Endodermal cell (in vitro differentiated cells): ENCODE measurements at regions not wholly inside any gene's neighbourhood (a gene's known extent, or its start where the extent isn't known, plus 50 kb on each side); places are given as distances from the start of the nearest gene placed in this dataset.

ENCODE experiments used
- DNase-seq: peaks from one replicate; pipeline ENCODE4 v3.0.0-alpha.2; 2017
- H3K27ac ChIP-seq: 2 replicates; pipeline ENCODE4 v1.5.1; 2013; ENCODE audit warnings: mild to moderate bottlenecking, low read depth, low read length, moderate library complexity
- H3K27me3 ChIP-seq: 2 replicates; pipeline ENCODE4 v1.6.1; 2013; ENCODE audit warnings: mild to moderate bottlenecking, low read length, moderate library complexity; ENCODE audit not compliant: insufficient read depth, control insufficient read depth, poor library complexity, severe bottlenecking
- H3K36me3 ChIP-seq: 2 replicates; pipeline ENCODE4 v1.7.0; 2013; ENCODE audit warnings: mild to moderate bottlenecking, low read length, moderate library complexity; ENCODE audit not compliant: control insufficient read depth, insufficient read depth
- H3K4me1 ChIP-seq: one replicate; pipeline ENCODE4 v1.7.0; 2013; ENCODE audit warnings: low read length; ENCODE audit not compliant: control insufficient read depth, insufficient read depth
- H3K4me3 ChIP-seq: 2 replicates; pipeline ENCODE4 v1.5.1; 2013; ENCODE audit warnings: mild to moderate bottlenecking, low read length, moderate library complexity
- H3K9ac ChIP-seq: 2 replicates; pipeline ENCODE4 v1.6.1; 2013; ENCODE audit warnings: mild to moderate bottlenecking, low read length, moderate library complexity; ENCODE audit not compliant: poor library complexity, severe bottlenecking; ENCODE audit errors: extremely low read depth
- H3K9me3 ChIP-seq: 2 replicates; pipeline ENCODE4 v1.6.1; 2013; ENCODE audit warnings: mild to moderate bottlenecking, low read length, moderate library complexity; ENCODE audit not compliant: control insufficient read depth
- H3K27ac Mint-ChIP-seq: 2 replicates; pipeline ENCODE4 v1.8.0; 2020; ENCODE audit warnings: mixed read lengths
- H3K27me3 Mint-ChIP-seq: 2 replicates; pipeline ENCODE4 v1.8.0; 2021; ENCODE audit warnings: mild to moderate bottlenecking, mixed read lengths; ENCODE audit not compliant: insufficient read depth
- H3K36me3 Mint-ChIP-seq: 2 replicates; pipeline ENCODE4 v1.8.0; 2020; ENCODE audit warnings: low read depth, mixed read lengths
- H3K4me1 Mint-ChIP-seq: 2 replicates; pipeline ENCODE4 v1.8.0; 2020; ENCODE audit warnings: mixed read lengths
- H3K4me3 Mint-ChIP-seq: 2 replicates; pipeline ENCODE4 v1.8.0; 2020; ENCODE audit warnings: mild to moderate bottlenecking, moderate library complexity, mixed read lengths
- H3K9me3 Mint-ChIP-seq: 2 replicates; pipeline ENCODE4 v1.8.0; 2020; ENCODE audit warnings: mild to moderate bottlenecking, mixed read lengths
- WGBS, 2 experiments: methylation state at CpG; one replicate each; pipeline versions ENCODE4 v1.1.5 to v1.1.7; 2013; ENCODE audit warnings: missing lambda C conversion rate in 2 of 2, mixed read lengths in 1 of 2; ENCODE audit not compliant: insufficient coverage in 1 of 2, insufficient read length in 1 of 2; 5-methylcytosine and 5-hydroxymethylcytosine counted together
- TF ChIP-seq, protein P1 (sequence below): fragments of 200-600 bp; sonication (generic); conservative IDR thresholded peaks from 2 replicates; pipeline ENCODE4 v1.5.0; 2021; ENCODE audit warnings: antibody characterized with exemption, mild to moderate bottlenecking

DNA sequence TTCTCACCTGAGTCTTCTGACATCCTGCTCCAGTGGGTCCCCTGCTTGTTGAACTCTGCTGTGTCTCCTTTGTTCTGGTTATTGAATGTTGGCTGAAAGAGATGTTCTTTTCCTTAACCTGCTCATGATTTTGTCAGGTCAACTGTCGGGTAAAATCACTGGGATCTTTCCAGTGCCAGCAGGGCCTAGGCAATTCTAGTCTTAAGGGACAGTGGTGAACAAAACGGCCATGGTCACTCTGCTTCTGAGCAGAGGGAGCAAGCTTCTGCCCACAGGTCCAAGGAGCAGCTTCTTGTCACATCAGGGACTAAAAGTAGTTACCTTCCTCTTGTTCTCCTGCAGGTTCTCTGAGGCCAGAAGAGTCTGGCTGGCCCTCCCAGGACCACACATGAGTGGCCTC is 65.6 kb downstream of the SEC61B start:
- peaks cover 1% of the 10 kb centered on the region for H3K27me3 Mint-ChIP-seq
- H3K4me1 ChIP-seq: no peaks in the 10 kb centered on the region
- TF ChIP-seq, protein P1, sequence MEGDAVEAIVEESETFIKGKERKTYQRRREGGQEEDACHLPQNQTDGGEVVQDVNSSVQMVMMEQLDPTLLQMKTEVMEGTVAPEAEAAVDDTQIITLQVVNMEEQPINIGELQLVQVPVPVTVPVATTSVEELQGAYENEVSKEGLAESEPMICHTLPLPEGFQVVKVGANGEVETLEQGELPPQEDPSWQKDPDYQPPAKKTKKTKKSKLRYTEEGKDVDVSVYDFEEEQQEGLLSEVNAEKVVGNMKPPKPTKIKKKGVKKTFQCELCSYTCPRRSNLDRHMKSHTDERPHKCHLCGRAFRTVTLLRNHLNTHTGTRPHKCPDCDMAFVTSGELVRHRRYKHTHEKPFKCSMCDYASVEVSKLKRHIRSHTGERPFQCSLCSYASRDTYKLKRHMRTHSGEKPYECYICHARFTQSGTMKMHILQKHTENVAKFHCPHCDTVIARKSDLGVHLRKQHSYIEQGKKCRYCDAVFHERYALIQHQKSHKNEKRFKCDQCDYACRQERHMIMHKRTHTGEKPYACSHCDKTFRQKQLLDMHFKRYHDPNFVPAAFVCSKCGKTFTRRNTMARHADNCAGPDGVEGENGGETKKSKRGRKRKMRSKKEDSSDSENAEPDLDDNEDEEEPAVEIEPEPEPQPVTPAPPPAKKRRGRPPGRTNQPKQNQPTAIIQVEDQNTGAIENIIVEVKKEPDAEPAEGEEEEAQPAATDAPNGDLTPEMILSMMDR: no peak

DNA sequence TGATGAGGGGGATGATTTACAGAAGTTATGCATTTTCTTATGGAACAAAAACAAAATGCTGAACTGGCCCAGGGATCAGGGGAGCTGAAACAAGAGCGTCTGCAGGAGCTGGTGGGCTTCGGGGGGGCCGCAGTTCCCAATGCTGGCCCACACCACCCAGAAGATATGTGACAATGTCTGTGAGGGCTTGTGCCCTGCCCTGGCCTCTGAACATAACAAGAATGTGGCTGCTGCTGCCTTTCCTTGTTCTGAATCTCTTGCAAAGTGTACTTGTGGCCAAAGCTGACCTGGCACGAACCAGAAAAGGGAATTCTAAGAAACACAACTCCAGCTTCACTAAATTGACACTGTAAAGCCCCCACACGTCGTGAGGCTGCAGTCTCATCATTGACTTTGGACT is 66.7 kb downstream of the SEC61B start:
- H3K36me3 ChIP-seq: no peaks in the 10 kb centered on the region
- Mint-ChIP-seq H3K36me3 (no peaks in the 10 kb centered on the region), H3K27me3 (peaks cover 1% of the 10 kb centered on the region), H3K4me1 (peaks cover 9% of the 10 kb centered on the region), H3K27ac (no peak overlapping the region), H3K9me3 (no peaks in the 10 kb centered on the region), H3K4me3 (no peak overlapping the region)
- no peak for DNase-seq
- H3K4me3 ChIP-seq: no peak overlapping the region
- H3K27ac ChIP-seq: no peak overlapping the region
- no peak overlapping the region for H3K9ac ChIP-seq
- TF ChIP-seq, protein P1: no peak
- WGBS, 2 experiments: 61 to 95% methylated on average over 4 to 6 of the region's 6 CpGs
- H3K27me3 ChIP-seq: no peaks in the 10 kb centered on the region
- no peaks in the 10 kb centered on the region for H3K4me1 ChIP-seq
- no peaks in the 10 kb centered on the region for H3K9me3 ChIP-seq

More for the DNA sequence above, 65.6 kb downstream of the SEC61B start:
- H3K36me3 ChIP-seq: no peaks in the 10 kb centered on the region
- no peak overlapping the region for H3K4me3 ChIP-seq
- H3K4me1 Mint-ChIP-seq: peaks cover 9% of the 10 kb centered on the region
- H3K27me3 ChIP-seq: no peaks in the 10 kb centered on the region
- DNase-seq: no peak
- H3K27ac ChIP-seq: no peak overlapping the region
- H3K27ac Mint-ChIP-seq: no peak overlapping the region
- H3K9me3 ChIP-seq: no peaks in the 10 kb centered on the region
- no peak overlapping the region for H3K9ac ChIP-seq
- no peaks in the 10 kb centered on the region for H3K9me3 Mint-ChIP-seq
- WGBS, 2 experiments: 84 to 100% methylated on average over 2 of the region's 2 CpGs
- H3K36me3 Mint-ChIP-seq: no peaks in the 10 kb centered on the region
- H3K4me3 Mint-ChIP-seq: no peak overlapping the region

DNA sequence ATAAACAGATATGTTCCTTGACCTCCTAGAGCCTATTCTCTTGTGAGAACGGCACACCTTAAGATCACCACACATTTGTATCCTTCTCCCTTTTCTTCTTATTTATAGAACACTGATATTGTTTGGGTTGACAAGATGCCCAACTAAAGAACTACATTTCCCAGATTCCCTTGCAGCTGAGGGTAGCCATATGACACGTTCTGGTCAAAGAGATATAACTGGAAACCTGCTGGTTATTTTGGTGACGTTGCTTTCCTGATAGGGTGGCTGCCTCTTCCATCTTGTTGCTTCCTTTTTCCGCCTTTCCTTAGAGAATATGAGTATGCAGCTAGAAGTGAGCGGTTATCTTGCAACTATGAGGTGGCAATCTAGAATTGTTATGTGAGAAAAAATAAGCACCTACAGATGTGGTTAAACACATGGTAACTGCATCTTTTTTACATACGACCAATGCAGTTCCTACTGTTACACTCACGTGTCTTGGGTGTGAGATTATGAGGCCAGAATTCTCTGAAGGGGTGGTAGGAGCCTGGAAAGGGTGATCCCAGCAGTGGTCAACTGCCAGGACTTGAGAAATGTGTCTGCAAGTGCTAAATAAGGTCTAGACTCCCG is 72.9 kb downstream of the SEC61B start:
- Histone ChIP-seq H3K9me3 (no peaks in the 10 kb centered on the region), H3K4me1 (no peaks in the 10 kb centered on the region), H3K9ac (no peak overlapping the region), H3K36me3 (no peaks in the 10 kb centered on the region), H3K4me3 (no peak overlapping the region), H3K27me3 (no peaks in the 10 kb centered on the region), H3K27ac (no peak overlapping the region)
- H3K4me3 Mint-ChIP-seq: no peak overlapping the region
- peaks cover 1% of the 10 kb centered on the region for H3K27me3 Mint-ChIP-seq
- H3K9me3 Mint-ChIP-seq: no peaks in the 10 kb centered on the region
- no peaks in the 10 kb centered on the region for H3K36me3 Mint-ChIP-seq
- no peak overlapping the region for H3K27ac Mint-ChIP-seq
- TF ChIP-seq, protein P1: no peak
- H3K4me1 Mint-ChIP-seq: peaks cover 35% of the 10 kb centered on the region
- DNase-seq: no peak
- WGBS, 2 experiments: 75 to 78% methylated on average over 4 to 7 of the region's 8 CpGs
